Esophagus muscularis mucosa (tissue), 3 donors: ENCODE measurements at regions not wholly inside any gene's neighbourhood (a gene's known extent, or its start where the extent isn't known, plus 50 kb on each side); places are given as distances from the start of the nearest gene placed in this dataset.

Source experiments
- POLR2A ChIP-seq: fragments of 450-650 bp; IDR thresholded peaks from one replicate; pipeline ENCODE4 v1.6.1; 2017; ENCODE audit warnings: antibody characterized with exemption, moderate library complexity, mild to moderate bottlenecking, low read depth
- TF ChIP-seq, protein P1 (sequence below), 3 experiments: fragments of 200-600 bp in 2 of 3; fragments of 450-650 bp in 1 of 3; sonication (generic) in 2 of 3; IDR thresholded peaks; one replicate each; pipeline ENCODE4 v1.5.1; 2017 to 2019; ENCODE audit warnings: antibody characterized with exemption in 3 of 3, mild to moderate bottlenecking in 2 of 3, moderate library complexity in 1 of 3

DNA sequence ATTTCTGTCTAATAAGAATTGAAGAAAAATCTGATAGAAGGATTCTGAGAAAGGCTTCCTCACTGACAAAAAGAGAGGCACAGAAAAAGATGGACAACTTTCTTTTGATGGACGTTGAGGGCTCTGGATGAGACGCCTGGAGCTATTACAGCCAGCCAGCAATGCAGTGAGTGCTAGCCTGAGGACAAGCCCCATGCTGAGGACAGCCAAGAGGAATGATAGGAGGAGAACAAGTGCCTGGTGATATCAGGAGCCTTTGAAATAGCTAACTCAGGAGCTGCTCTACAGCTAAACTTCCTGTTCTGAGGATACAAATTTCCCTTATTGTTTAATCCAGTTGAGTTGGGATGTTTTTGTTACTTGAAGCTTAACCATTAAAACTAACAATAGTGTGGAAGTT, 212.3 kb downstream of the COG6 start:
- TF ChIP-seq, protein P1, sequence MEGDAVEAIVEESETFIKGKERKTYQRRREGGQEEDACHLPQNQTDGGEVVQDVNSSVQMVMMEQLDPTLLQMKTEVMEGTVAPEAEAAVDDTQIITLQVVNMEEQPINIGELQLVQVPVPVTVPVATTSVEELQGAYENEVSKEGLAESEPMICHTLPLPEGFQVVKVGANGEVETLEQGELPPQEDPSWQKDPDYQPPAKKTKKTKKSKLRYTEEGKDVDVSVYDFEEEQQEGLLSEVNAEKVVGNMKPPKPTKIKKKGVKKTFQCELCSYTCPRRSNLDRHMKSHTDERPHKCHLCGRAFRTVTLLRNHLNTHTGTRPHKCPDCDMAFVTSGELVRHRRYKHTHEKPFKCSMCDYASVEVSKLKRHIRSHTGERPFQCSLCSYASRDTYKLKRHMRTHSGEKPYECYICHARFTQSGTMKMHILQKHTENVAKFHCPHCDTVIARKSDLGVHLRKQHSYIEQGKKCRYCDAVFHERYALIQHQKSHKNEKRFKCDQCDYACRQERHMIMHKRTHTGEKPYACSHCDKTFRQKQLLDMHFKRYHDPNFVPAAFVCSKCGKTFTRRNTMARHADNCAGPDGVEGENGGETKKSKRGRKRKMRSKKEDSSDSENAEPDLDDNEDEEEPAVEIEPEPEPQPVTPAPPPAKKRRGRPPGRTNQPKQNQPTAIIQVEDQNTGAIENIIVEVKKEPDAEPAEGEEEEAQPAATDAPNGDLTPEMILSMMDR (IDR thresholded peaks at IDR 0.05), result no peak
- TF ChIP-seq POLR2A, result no peak
